Endothelial cell (in vitro differentiated cells): ENCODE measurements at regions not wholly inside any gene's neighbourhood (a gene's known extent, or its start where the extent isn't known, plus 50 kb on each side); places are given as distances from the start of the nearest gene placed in this dataset.

ENCODE experiments used
- DNase-seq: peaks from one replicate; pipeline ENCODE4 v3.0.0; 2021; ENCODE audit warnings: low spot score
- H3K27ac Mint-ChIP-seq: one replicate; pipeline ENCODE4 v1.8.0; 2021; ENCODE audit warnings: mixed read lengths, inconsistent platforms; ENCODE audit not compliant: unreplicated experiment
- H3K27me3 Mint-ChIP-seq: one replicate; pipeline ENCODE4 v1.8.0; 2021; ENCODE audit warnings: mild to moderate bottlenecking, moderate library complexity, mixed read lengths, inconsistent platforms; ENCODE audit not compliant: unreplicated experiment
- H3K36me3 Mint-ChIP-seq: one replicate; pipeline ENCODE4 v1.8.0; 2021; ENCODE audit warnings: mild to moderate bottlenecking, low read depth, mixed read lengths, inconsistent platforms; ENCODE audit not compliant: unreplicated experiment
- H3K4me1 Mint-ChIP-seq: one replicate; pipeline ENCODE4 v1.8.0; 2021; ENCODE audit warnings: mild to moderate bottlenecking, mixed read lengths, inconsistent platforms; ENCODE audit not compliant: unreplicated experiment
- H3K4me3 Mint-ChIP-seq: one replicate; pipeline ENCODE4 v1.8.0; 2021; ENCODE audit warnings: mild to moderate bottlenecking, mixed read lengths, inconsistent platforms; ENCODE audit not compliant: unreplicated experiment
- H3K9me3 Mint-ChIP-seq: one replicate; pipeline ENCODE4 v1.8.0; 2021; ENCODE audit warnings: mixed read lengths, inconsistent platforms; ENCODE audit not compliant: unreplicated experiment
- TF ChIP-seq, protein P1 (sequence below): fragments of 200-600 bp; sonication (generic); IDR thresholded peaks from one replicate; pipeline ENCODE4 v1.5.0; 2021; ENCODE audit warnings: antibody characterized with exemption; ENCODE audit not compliant: unreplicated experiment

- Mint-ChIP-seq H3K9me3 (no peaks in the 10 kb centered on the region), H3K4me1 (no peaks in the 10 kb centered on the region), H3K36me3 (no peaks in the 10 kb centered on the region), H3K27me3 (no peaks in the 10 kb centered on the region), H3K4me3 (no peak overlapping the region), H3K27ac (no peak overlapping the region)
- TF ChIP-seq, protein P1, sequence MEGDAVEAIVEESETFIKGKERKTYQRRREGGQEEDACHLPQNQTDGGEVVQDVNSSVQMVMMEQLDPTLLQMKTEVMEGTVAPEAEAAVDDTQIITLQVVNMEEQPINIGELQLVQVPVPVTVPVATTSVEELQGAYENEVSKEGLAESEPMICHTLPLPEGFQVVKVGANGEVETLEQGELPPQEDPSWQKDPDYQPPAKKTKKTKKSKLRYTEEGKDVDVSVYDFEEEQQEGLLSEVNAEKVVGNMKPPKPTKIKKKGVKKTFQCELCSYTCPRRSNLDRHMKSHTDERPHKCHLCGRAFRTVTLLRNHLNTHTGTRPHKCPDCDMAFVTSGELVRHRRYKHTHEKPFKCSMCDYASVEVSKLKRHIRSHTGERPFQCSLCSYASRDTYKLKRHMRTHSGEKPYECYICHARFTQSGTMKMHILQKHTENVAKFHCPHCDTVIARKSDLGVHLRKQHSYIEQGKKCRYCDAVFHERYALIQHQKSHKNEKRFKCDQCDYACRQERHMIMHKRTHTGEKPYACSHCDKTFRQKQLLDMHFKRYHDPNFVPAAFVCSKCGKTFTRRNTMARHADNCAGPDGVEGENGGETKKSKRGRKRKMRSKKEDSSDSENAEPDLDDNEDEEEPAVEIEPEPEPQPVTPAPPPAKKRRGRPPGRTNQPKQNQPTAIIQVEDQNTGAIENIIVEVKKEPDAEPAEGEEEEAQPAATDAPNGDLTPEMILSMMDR = no peak
- DNase-seq = no peak
Measured at GRCh38 chr2:166673986-166674385, 179.9 kb upstream of the SCN7A start.

DNA sequence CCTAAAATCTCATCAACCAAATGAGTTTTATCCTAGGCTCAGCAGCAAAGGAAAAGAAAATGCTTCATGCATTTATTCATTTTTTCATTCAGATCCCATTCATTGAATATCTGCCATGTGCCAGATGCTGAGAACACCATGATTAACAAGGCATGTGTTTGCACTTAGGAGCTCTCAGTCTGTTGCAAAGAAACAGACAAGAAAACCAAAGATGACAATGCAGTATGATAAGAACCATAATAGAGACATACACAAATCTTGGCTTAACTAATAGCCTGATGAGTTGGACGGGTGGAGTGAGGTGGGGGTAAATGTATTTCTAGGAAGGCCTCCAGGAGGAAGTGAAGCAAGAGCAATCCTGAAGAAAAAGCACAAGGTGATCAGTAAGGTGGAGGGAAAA is 177.8 kb upstream of the SCN7A start:
- Mint-ChIP-seq H3K9me3 (no peaks in the 10 kb centered on the region), H3K36me3 (no peaks in the 10 kb centered on the region), H3K27ac (no peak overlapping the region), H3K27me3 (no peaks in the 10 kb centered on the region), H3K4me3 (no peak overlapping the region), H3K4me1 (no peaks in the 10 kb centered on the region)
- DNase-seq = no peak
- TF ChIP-seq, protein P1 = no peak

- Mint-ChIP-seq H3K27me3 (no peaks in the 10 kb centered on the region), H3K9me3 (no peaks in the 10 kb centered on the region)
Measured at GRCh38 chr2:166671235-166671634, 177.2 kb upstream of the SCN7A start.

GRCh38 chr2:166665991-166666940 is 172.2 kb upstream of the SCN7A start:
- no peaks in the 10 kb centered on the region for H3K36me3 Mint-ChIP-seq
- no peak overlapping the region for H3K4me3 Mint-ChIP-seq
- no peaks in the 10 kb centered on the region for H3K27me3 Mint-ChIP-seq
- H3K9me3 Mint-ChIP-seq = no peaks in the 10 kb centered on the region
- no peak for DNase-seq
- no peak overlapping the region for H3K27ac Mint-ChIP-seq
- H3K4me1 Mint-ChIP-seq = no peaks in the 10 kb centered on the region
- TF ChIP-seq, protein P1 = no peak

More at GRCh38 chr2:166671235-166671634, 177.2 kb upstream of the SCN7A start:
- H3K4me1 Mint-ChIP-seq = no peaks in the 10 kb centered on the region
- TF ChIP-seq, protein P1 = no peak
- H3K36me3 Mint-ChIP-seq = no peaks in the 10 kb centered on the region
- DNase-seq = no peak
- no peak overlapping the region for H3K4me3 Mint-ChIP-seq
- no peak overlapping the region for H3K27ac Mint-ChIP-seq

- Mint-ChIP-seq H3K27ac (no peak overlapping the region), H3K9me3 (no peaks in the 10 kb centered on the region), H3K4me3 (no peak overlapping the region), H3K4me1 (no peaks in the 10 kb centered on the region), H3K36me3 (no peaks in the 10 kb centered on the region), H3K27me3 (no peaks in the 10 kb centered on the region)
- TF ChIP-seq, protein P1 = no peak
- no peak for DNase-seq
Measured at GRCh38 chr2:166661824-166662223, 167.8 kb upstream of the SCN7A start.
